Trophoblast cell (in vitro differentiated cells and primary cell): ENCODE measurements at regions not wholly inside any gene's neighbourhood (a gene's known extent, or its start where the extent isn't known, plus 50 kb on each side); places are given as distances from the start of the nearest gene placed in this dataset.
"Not testable (repeated sequence)": the region's sequence is repeated elsewhere in the genome, so short reads cannot be mapped to it uniquely, and the experiment has no call there.

Experiments
- DNase-seq, 2 donors: peaks; one replicate each; pipeline ENCODE4 v3.0.0-alpha.2; 2016
- H2AFZ ChIP-seq: 2 replicates; pipeline ENCODE4 v1.6.1; 2013; ENCODE audit warnings: low read length, moderate library complexity, mild to moderate bottlenecking; ENCODE audit not compliant: insufficient read depth, poor library complexity
- H2AK5ac ChIP-seq: 2 replicates; pipeline ENCODE4 v1.6.1; 2013; ENCODE audit warnings: mild to moderate bottlenecking, low read length
- H2BK120ac ChIP-seq: 2 replicates; pipeline ENCODE4 v1.6.1; 2013; ENCODE audit warnings: low read length, mild to moderate bottlenecking, moderate library complexity; ENCODE audit not compliant: insufficient read depth, poor library complexity
- H2BK12ac ChIP-seq: 2 replicates; pipeline ENCODE4 v1.6.1; 2013; ENCODE audit warnings: mild to moderate bottlenecking, low read length, moderate library complexity
- H2BK5ac ChIP-seq: 2 replicates; pipeline ENCODE4 v1.6.1; 2013; ENCODE audit warnings: low read length, low read depth, moderate library complexity, mild to moderate bottlenecking; ENCODE audit not compliant: poor library complexity
- H3K14ac ChIP-seq: 2 replicates; pipeline ENCODE4 v1.6.1; 2013; ENCODE audit warnings: mild to moderate bottlenecking, low read length
- H3K18ac ChIP-seq: 2 replicates; pipeline ENCODE4 v1.6.1; 2013; ENCODE audit warnings: mild to moderate bottlenecking, low read length
- H3K23ac ChIP-seq: 2 replicates; pipeline ENCODE4 v1.6.1; 2013; ENCODE audit warnings: low read length
- H3K27ac ChIP-seq: 2 replicates; pipeline ENCODE4 v1.5.1; 2013; ENCODE audit warnings: low read depth, mild to moderate bottlenecking, inconsistent platforms, low read length, moderate library complexity
- H3K27me3 ChIP-seq: 2 replicates; pipeline ENCODE4 v1.6.1; 2013; ENCODE audit warnings: inconsistent platforms, mild to moderate bottlenecking, low read length, moderate library complexity; ENCODE audit not compliant: insufficient read depth
- H3K36me3 ChIP-seq, 2 experiments: 1 replicate in 1 of 2; 2 replicates in 1 of 2; pipeline ENCODE4 v1.6.1; 2013; ENCODE audit warnings: low read length in 2 of 2, mild to moderate bottlenecking in 2 of 2, moderate library complexity in 1 of 2; ENCODE audit not compliant: insufficient read depth in 2 of 2, control insufficient read depth in 1 of 2
- H3K4ac ChIP-seq: 2 replicates; pipeline ENCODE4 v1.6.1; 2013; ENCODE audit warnings: low read depth, mild to moderate bottlenecking, low read length, moderate library complexity
- H3K4me1 ChIP-seq, 2 experiments: 1 replicate in 1 of 2; 2 replicates in 1 of 2; pipeline ENCODE4 v1.6.1; 2013; ENCODE audit warnings: low read length in 2 of 2, mild to moderate bottlenecking in 2 of 2, moderate library complexity in 1 of 2; ENCODE audit not compliant: insufficient read depth in 2 of 2, control insufficient read depth in 1 of 2
- H3K4me2 ChIP-seq: 2 replicates; pipeline ENCODE4 v1.6.1; 2013; ENCODE audit warnings: inconsistent platforms, mild to moderate bottlenecking, low read length, moderate library complexity
- H3K4me3 ChIP-seq: 2 replicates; pipeline ENCODE4 v1.5.1; 2013; ENCODE audit warnings: mild to moderate bottlenecking, low read depth, low read length, inconsistent platforms
- H3K79me1 ChIP-seq: one replicate; pipeline ENCODE4 v1.6.1; 2013; ENCODE audit warnings: low read length
- H3K79me2 ChIP-seq: 2 replicates; pipeline ENCODE4 v1.6.1; 2013; ENCODE audit warnings: low read length, mild to moderate bottlenecking; ENCODE audit not compliant: control insufficient read depth, insufficient read depth, poor library complexity
- H3K9ac ChIP-seq: 2 replicates; pipeline ENCODE4 v1.6.1; 2013; ENCODE audit warnings: mild to moderate bottlenecking, low read length
- H3K9me3 ChIP-seq: 2 replicates; pipeline ENCODE4 v1.6.1; 2013; ENCODE audit warnings: low read depth, mild to moderate bottlenecking, control low read depth, inconsistent platforms, low read length; ENCODE audit not compliant: insufficient read depth
- H4K12ac ChIP-seq: 2 replicates; pipeline ENCODE4 v1.6.1; 2013; ENCODE audit warnings: low read depth, mild to moderate bottlenecking, low read length, moderate library complexity
- H4K8ac ChIP-seq: 2 replicates; pipeline ENCODE4 v1.6.1; 2013; ENCODE audit warnings: low read depth, mild to moderate bottlenecking, low read length, moderate library complexity
- H4K91ac ChIP-seq: one replicate; pipeline ENCODE4 v1.6.1; 2013; ENCODE audit warnings: low read depth, mild to moderate bottlenecking, low read length, moderate library complexity
- WGBS: extraction: QIAGEN DNeasy Blood & Tissue Kit; methylation state at CpG from one replicate; pipeline ENCODE4 v1.1.7; 2013; ENCODE audit warnings: missing lambda C conversion rate; ENCODE audit not compliant: insufficient read length, insufficient coverage; ENCODE audit errors: extremely low coverage; 5-methylcytosine and 5-hydroxymethylcytosine counted together

DNA sequence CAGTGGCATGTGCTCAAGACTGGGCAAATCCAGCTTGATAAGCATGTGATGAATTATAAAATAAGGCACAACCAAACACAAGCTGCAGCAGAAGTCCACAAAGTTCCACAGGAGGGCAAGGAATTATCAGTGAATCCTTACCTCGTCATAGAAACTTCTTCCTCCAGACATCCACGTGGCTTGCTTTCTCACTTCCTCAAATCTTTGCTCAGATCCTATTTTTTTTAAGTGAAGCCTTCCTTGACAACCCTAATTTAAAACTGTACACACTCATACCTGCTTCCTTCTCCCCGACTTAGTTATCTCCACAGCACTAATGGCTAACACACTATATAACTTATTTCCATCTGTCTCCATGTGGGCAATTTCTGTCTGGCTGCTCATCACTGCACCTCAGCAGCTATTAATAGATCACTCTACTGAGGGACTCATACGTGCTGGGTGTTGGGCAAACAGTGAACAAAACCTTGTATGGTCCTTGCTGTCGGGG is 320.7 kb downstream of the KLF13 start:
- no CpG with 5 or more reads among the region's 5 CpGs for WGBS

GRCh38 chr15:31649634-31650033 is 323.0 kb downstream of the KLF13 start:
- H3K79me1 ChIP-seq, H3K4ac ChIP-seq, H2BK5ac ChIP-seq, H3K23ac ChIP-seq, H3K9me3 ChIP-seq, H4K91ac ChIP-seq, H4K8ac ChIP-seq, H3K4me2 ChIP-seq, DNase-seq, H2BK12ac ChIP-seq, H3K4me3 ChIP-seq, H3K27ac ChIP-seq, H3K14ac ChIP-seq, H3K79me2 ChIP-seq, H3K18ac ChIP-seq, H3K4me1 ChIP-seq, H3K36me3 ChIP-seq, H2BK120ac ChIP-seq, H4K12ac ChIP-seq, H3K9ac ChIP-seq, H3K27me3 ChIP-seq, H2AK5ac ChIP-seq, H2AFZ ChIP-seq: not testable (repeated sequence)
- WGBS, result no CpG with 5 or more reads among the region's 7 CpGs

More for the DNA sequence above, 320.7 kb downstream of the KLF13 start:
- H3K18ac ChIP-seq, H2BK5ac ChIP-seq, H3K79me1 ChIP-seq, H3K4me3 ChIP-seq, H2BK12ac ChIP-seq, H3K4me1 ChIP-seq, H3K27me3 ChIP-seq, H2AFZ ChIP-seq, H3K79me2 ChIP-seq, H3K36me3 ChIP-seq, H4K12ac ChIP-seq, H2AK5ac ChIP-seq, H3K14ac ChIP-seq, H3K4me2 ChIP-seq, H4K91ac ChIP-seq, H3K9ac ChIP-seq, H3K4ac ChIP-seq, H2BK120ac ChIP-seq, H3K27ac ChIP-seq, DNase-seq, H3K23ac ChIP-seq, H3K9me3 ChIP-seq, H4K8ac ChIP-seq: not testable (repeated sequence)

DNA sequence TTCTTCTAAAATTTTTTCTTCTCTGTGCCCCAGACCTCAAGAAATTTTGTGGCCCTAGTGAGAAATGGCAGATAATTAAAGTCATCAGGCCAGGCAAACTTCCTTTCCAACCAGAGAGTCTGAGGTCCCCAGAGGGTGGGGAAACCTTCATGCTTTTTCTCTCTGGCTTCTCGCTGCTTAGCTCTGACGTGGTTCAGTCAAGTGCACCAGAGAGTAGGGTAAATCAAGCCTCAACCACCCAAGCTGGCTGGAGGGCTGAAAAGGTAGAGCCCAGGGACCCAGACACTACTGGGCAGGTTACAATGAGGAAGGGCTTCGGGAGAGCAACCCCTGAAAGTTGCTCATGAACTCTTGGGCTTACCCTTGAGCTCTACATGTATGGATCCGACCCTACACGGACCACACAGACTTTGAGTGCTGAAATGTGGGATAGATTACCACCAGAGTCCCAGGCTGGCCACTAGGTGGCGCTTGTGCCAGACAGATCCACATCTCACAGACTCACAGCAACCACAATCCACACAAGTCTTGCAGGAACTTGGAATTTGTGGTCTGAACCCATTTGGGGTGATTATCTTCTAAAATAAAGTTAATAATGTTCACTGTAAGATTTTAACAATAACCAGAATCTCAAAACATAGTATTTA is 323.5 kb downstream of the KLF13 start:
- H3K79me1 ChIP-seq, H2BK12ac ChIP-seq, H3K36me3 ChIP-seq, H2AFZ ChIP-seq, H3K9ac ChIP-seq, H3K27me3 ChIP-seq, H3K79me2 ChIP-seq, H3K4me2 ChIP-seq, H4K8ac ChIP-seq, H4K91ac ChIP-seq, H3K23ac ChIP-seq, H2AK5ac ChIP-seq, H2BK120ac ChIP-seq, H3K27ac ChIP-seq, DNase-seq, H4K12ac ChIP-seq, H3K4ac ChIP-seq, H3K4me1 ChIP-seq, H3K9me3 ChIP-seq, H3K4me3 ChIP-seq, H2BK5ac ChIP-seq, H3K18ac ChIP-seq, H3K14ac ChIP-seq: not testable (repeated sequence)
- no CpG with 5 or more reads among the region's 6 CpGs for WGBS

- H3K4me1 ChIP-seq, H2BK5ac ChIP-seq, H3K27me3 ChIP-seq, H3K4me3 ChIP-seq, H3K4me2 ChIP-seq, H3K36me3 ChIP-seq, H4K91ac ChIP-seq, H3K4ac ChIP-seq, H3K18ac ChIP-seq, H3K9me3 ChIP-seq, H2AFZ ChIP-seq, H2BK12ac ChIP-seq, H2AK5ac ChIP-seq, H3K79me2 ChIP-seq, H2BK120ac ChIP-seq, H3K27ac ChIP-seq, H4K12ac ChIP-seq, H3K9ac ChIP-seq, H3K79me1 ChIP-seq, H3K14ac ChIP-seq, H3K23ac ChIP-seq, DNase-seq, H4K8ac ChIP-seq: not testable (repeated sequence)
- WGBS, result no CpG with 5 or more reads among the region's 8 CpGs
Measured at GRCh38 chr15:31656915-31657314, 330.3 kb downstream of the KLF13 start.
